ENCODE measurements at regions not wholly inside any gene's neighbourhood (a gene's known extent, or its start where the extent isn't known, plus 50 kb on each side); places are given as distances from the start of the nearest gene placed in this dataset.

DNA sequence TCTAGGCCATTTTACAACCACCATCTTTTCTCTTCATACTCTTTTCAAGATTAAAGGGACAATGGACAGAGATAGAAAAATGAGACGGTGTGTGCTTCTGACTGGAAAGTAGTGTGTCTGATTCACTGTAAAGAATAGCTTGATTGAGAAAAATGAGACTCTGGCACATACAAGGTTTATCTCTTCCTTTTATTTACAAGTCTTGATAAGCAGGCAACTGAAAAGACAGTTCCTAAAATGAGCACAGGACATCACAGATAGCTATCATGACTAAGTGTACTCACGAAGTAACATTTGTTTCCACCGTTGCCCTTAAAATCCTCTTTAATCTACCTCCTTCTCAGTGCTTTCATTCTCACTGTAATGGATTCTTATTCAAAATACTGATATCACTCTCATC is 383.0 kb downstream of the TBC1D32 start:
- ChIA-PET CTCF (no interaction called here), POLR2A (ENCODE audit: low non-redundant PET) (no interaction called here)
- TF ChIP-seq, protein P1, sequence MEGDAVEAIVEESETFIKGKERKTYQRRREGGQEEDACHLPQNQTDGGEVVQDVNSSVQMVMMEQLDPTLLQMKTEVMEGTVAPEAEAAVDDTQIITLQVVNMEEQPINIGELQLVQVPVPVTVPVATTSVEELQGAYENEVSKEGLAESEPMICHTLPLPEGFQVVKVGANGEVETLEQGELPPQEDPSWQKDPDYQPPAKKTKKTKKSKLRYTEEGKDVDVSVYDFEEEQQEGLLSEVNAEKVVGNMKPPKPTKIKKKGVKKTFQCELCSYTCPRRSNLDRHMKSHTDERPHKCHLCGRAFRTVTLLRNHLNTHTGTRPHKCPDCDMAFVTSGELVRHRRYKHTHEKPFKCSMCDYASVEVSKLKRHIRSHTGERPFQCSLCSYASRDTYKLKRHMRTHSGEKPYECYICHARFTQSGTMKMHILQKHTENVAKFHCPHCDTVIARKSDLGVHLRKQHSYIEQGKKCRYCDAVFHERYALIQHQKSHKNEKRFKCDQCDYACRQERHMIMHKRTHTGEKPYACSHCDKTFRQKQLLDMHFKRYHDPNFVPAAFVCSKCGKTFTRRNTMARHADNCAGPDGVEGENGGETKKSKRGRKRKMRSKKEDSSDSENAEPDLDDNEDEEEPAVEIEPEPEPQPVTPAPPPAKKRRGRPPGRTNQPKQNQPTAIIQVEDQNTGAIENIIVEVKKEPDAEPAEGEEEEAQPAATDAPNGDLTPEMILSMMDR (conservative IDR thresholded peaks at IDR 0.05; ENCODE audit: low read depth) = no peak

DNA sequence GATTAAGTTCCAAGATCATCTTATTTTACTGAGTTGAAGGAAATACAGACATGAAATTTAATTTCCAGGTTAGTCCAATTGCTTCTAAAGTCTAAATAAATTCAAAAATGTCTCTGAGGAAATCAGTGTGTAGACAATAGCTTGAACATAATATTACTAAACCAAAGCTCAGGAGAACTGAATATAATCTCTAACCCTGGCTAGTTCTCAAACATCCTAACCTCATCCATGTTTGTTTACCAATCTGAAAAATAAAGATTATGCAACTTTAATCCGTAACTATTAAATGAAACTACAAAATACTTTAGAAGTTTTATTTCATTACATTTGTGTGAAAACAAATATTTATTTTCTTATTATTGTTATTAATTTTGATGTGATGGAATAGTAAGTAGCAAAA is 387.2 kb downstream of the TBC1D32 start:
- CTCF ChIA-PET = interaction anchor here (0.6 kb wide), 1 partner anchor 1303 kb away, joined by 3 read pairs; no protein-coding TSS in a partner anchor
- TF ChIP-seq, protein P1 (conservative IDR thresholded peaks at IDR 0.05; ENCODE audit: low read depth) = no peak

More for the DNA sequence above, 383.0 kb downstream of the TBC1D32 start:
- H3K27ac ChIP-seq = no peak overlapping the region
- DNase-seq (ENCODE audit: low spot score) = no peak

DNA sequence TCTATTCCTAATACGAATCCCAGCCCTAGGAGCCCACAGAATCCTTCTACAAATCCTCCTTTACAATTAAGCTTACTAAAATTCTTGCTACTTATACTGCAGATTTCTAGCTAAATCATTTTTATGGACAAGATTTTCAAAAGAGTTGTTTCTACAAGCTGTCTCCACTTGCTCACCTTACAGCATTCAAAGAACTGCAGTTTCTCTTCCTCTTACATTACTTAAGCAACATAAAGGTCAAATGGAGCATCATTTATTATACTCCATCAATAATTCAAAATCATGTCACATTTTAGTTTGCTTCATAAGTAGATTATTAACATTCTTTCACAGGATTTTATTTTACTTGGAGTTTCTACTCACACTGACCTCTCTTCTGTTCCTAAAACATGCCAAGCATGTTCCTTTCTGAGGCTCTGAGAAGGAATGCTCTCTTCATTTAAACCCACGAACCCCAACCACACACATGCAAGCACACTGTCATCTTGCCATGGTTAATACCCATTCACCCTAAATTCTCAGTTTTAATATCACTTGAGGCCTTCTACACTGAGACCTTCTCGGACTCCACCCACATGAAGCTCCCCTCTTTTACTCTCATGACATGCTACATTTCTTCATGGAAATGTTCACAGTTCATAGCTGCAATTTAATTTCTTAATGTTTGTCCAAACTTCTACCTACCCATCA is 388.2 kb downstream of the TBC1D32 start:
- ChIA-PET POLR2A (ENCODE audit: low non-redundant PET) (no interaction called here), CTCF (interaction anchor here (0.6 kb wide), 1 partner anchor 353 kb away, joined by 3 read pairs; no protein-coding TSS in a partner anchor)
- TF ChIP-seq, protein P1 (conservative IDR thresholded peaks at IDR 0.05; ENCODE audit: low read depth) = no peak
- no peak for DNase-seq (ENCODE audit: low spot score)
- H3K27ac ChIP-seq = no peak overlapping the region

More for the DNA sequence above, 387.2 kb downstream of the TBC1D32 start:
- POLR2A ChIA-PET (ENCODE audit: low non-redundant PET) = no interaction called here
- no peak for DNase-seq (ENCODE audit: low spot score)
- H3K27ac ChIP-seq = no peak overlapping the region

DNA sequence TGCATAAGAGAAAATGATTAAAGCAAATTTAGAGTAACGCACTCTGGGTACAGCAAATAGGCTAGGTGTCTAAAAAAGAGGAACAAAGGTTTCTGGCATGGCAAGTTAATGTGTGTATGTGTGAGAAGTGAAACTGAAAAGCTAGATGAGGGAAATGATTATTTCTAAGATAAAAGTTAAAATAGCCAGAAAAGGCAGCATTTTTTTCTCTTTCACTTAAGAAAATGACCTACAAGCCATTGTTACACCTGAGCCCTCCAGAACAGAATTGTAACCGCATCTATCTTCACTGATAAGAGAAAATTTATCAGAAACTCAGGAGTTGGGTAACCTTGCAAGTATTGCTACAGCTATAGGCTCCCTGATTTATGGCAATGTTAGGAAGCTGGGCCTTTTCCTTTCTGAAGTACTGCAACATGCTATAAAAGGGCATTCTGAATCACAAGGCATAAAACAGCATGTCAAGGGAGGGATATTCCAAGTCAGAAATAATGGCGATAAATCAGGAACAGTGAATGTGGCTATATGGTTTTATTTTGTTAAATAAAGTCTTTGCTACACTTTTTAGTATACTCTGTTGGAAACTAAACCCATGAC is 395.3 kb downstream of the TBC1D32 start:
- TF ChIP-seq, protein P1 (conservative IDR thresholded peaks at IDR 0.05; ENCODE audit: low read depth) = no peak
- POLR2A ChIA-PET (ENCODE audit: low non-redundant PET) = no interaction called here
- CTCF ChIA-PET = interaction anchor here (0.7 kb wide), 1 partner anchor 48 kb away, joined by 3 read pairs; no protein-coding TSS in a partner anchor
- no peak overlapping the region for H3K27ac ChIP-seq
- no peak for DNase-seq (ENCODE audit: low spot score)

DNA sequence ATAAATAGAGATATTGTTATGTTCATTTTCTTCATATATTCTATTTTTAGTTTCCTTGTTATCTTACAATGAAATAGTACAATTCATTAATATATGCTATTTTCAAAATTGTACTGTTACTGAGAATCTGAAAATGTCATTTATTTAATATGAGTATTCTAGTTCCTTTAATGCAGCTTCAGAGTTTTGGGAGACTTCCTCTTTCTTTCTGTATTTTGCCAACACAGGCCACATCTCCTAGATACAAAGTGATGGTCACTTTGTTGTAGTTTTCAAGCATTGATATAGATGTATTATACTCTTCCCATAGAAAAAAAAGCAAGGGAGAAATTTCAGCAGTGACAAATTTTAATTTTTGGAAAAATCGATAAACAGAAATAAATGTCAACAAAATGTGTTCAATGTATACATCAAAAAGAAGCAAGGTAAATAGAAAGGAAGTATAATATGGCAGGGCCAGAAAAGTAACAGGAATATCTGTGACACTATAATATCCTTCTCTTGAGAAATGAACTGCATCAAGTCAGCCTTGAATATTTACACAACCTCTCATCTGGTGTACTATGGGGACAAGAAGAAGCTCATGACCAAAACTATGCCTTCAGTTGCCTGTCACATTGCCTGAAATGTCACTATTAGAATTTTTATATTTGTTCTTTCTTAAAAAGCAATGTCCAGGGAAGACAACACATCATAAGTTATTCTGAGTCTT is 396.0 kb downstream of the TBC1D32 start:
- H3K27ac ChIP-seq = no peak overlapping the region
- DNase-seq (ENCODE audit: low spot score) = no peak
- TF ChIP-seq, protein P1 (conservative IDR thresholded peaks at IDR 0.05; ENCODE audit: low read depth) = no peak
- CTCF ChIA-PET = interaction anchor here (0.6 to 0.7 kb wide), 3 partner anchors 45 to 1590 kb away, joined by 3 read pairs; no protein-coding TSS in a partner anchor
- POLR2A ChIA-PET (ENCODE audit: low non-redundant PET) = no interaction called here

DNA sequence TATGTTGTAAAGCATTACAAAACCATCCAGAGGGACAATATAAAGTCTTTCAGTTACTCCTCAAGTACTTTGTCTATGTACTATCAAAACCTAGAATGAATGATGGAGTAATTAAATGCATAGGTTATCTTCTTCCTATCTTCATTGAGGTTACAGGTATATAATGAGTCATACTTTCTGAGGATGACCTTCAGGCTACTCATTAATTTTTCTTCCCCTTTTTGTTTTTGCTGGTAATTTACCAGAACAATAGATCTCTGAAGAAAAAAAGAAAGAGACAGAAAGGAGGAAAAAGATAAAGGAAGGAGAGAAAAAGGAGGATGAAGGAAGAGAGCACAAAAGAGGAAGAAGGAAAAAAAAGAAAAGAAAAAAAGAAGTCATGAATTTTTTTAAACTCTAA is 398.4 kb downstream of the TBC1D32 start:
- no peak overlapping the region for H3K27ac ChIP-seq
- TF ChIP-seq, protein P1 (conservative IDR thresholded peaks at IDR 0.05; ENCODE audit: low read depth) = no peak
- ChIA-PET CTCF (interaction anchor here (0.7 kb wide), 1 partner anchor 1796 kb away, joined by 3 read pairs; no protein-coding TSS in a partner anchor), POLR2A (ENCODE audit: low non-redundant PET) (no interaction called here)
- DNase-seq (ENCODE audit: low spot score) = no peak
